Body of pancreas (tissue), 4 donors: ENCODE measurements at regions not wholly inside any gene's neighbourhood (a gene's known extent, or its start where the extent isn't known, plus 50 kb on each side); places are given as distances from the start of the nearest gene placed in this dataset.
"Not testable (repeated sequence)": the region's sequence is repeated elsewhere in the genome, so short reads cannot be mapped to it uniquely, and the experiment has no call there.

Source experiments
- ATAC-seq: fragments of 150-250 bp; one replicate; pipeline ENCODE4 v1.9.1; 2016
- DNase-seq, 4 donors: peaks; one replicate each; pipeline ENCODE4 v3.0.0-alpha.2; 2019
- H3K27ac ChIP-seq, 4 donors: fragments of 200-600 bp; sonication (generic); 1 replicate in 3 of 4; 2 replicates in 1 of 4; pipeline versions ENCODE4 v1.5.1 to v1.6.1; 2016 to 2019; ENCODE audit warnings: mild to moderate bottlenecking in 1 of 4, mixed read lengths in 1 of 4, moderate library complexity in 1 of 4
- H3K27me3 ChIP-seq, 2 donors: fragments of 200-600 bp; sonication (generic); one replicate each; pipeline ENCODE4 v1.6.0; 2016; ENCODE audit warnings: mild to moderate bottlenecking in 1 of 2
- H3K36me3 ChIP-seq, 2 donors: fragments of 200-600 bp; sonication (generic); replicated peaks in 1 of 2; 2 replicates each; pipeline ENCODE4 v1.5.1; 2016; ENCODE audit warnings: low read depth in 2 of 2; ENCODE audit not compliant: insufficient read depth in 1 of 2
- H3K4me1 ChIP-seq: fragments of 200-600 bp; sonication (generic); one replicate; pipeline ENCODE4 v1.6.0; 2016
- H3K4me3 ChIP-seq, 2 donors: fragments of 200-600 bp; sonication (generic); 1 replicate in 1 of 2; 2 replicates in 1 of 2; pipeline ENCODE4 v1.5.1; 2016 to 2019
- H3K9me3 ChIP-seq, 3 donors: fragments of 200-600 bp; sonication (generic); 1 replicate in 2 of 3; 2 replicates in 1 of 3; pipeline ENCODE4 v1.5.1; 2016
- CTCF ChIP-seq, 7 experiments: fragments of 450-650 bp in 4 of 7; fragments of 200-600 bp in 3 of 7; sonication (generic) in 3 of 7; IDR thresholded peaks; one replicate each; pipeline ENCODE4 v1.5.1; 2016 to 2019; ENCODE audit warnings: antibody characterized with exemption in 7 of 7
- POLR2A ChIP-seq, 3 donors: fragments of 450-650 bp; IDR thresholded peaks; one replicate each; pipeline ENCODE4 v1.6.1; 2016; ENCODE audit warnings: antibody characterized with exemption in 3 of 3, mild to moderate bottlenecking in 2 of 3
- WGBS, 2 donors: methylation state at CpG; one replicate each; pipeline ENCODE4 v1.1.5; 2017; 5-methylcytosine and 5-hydroxymethylcytosine counted together
- intact Hi-C: fragments of 100-400 bp; cut with DNase I; formaldehyde crosslinking; loops from one replicate; pipeline ENCODE4 v1.15.1; 2023

- 40 to 78% methylated on average over 1 of the region's 1 CpG for WGBS, 2 donors
- H3K4me1 ChIP-seq, result peaks cover 9% of the 10 kb centered on the region
- H3K36me3 ChIP-seq, result no peaks in the 10 kb centered on the region
- no peak overlapping the region for H3K27ac ChIP-seq
- DNase-seq (no peak), ATAC-seq (no peak)
- intact Hi-C loops, result no loop called here
- H3K4me3 ChIP-seq, result no peak overlapping the region
- no peak for TF ChIP-seq CTCF (IDR thresholded peaks at IDR 0.05)
- TF ChIP-seq POLR2A (IDR thresholded peaks at IDR 0.05), result no peak
- H3K9me3 ChIP-seq, result no peaks in the 10 kb centered on the region
- no peaks in the 10 kb centered on the region for H3K27me3 ChIP-seq
Measured at GRCh38 chr2:21230140-21230539, 106.4 kb downstream of the TDRD15 start.

GRCh38 chr2:21231985-21232384 lies 108.2 kb downstream of the TDRD15 start:
- Histone ChIP-seq H3K4me3 (no peak overlapping the region), H3K4me1 (peaks cover 9% of the 10 kb centered on the region), H3K36me3 (no peaks in the 10 kb centered on the region), H3K27me3 (no peaks in the 10 kb centered on the region), H3K9me3 (no peaks in the 10 kb centered on the region), H3K27ac (no peak overlapping the region)
- no peak for TF ChIP-seq CTCF (IDR thresholded peaks at IDR 0.05)
- TF ChIP-seq POLR2A (IDR thresholded peaks at IDR 0.05), result no peak
- ATAC-seq, result no peak
- intact Hi-C loops, result no loop called here
- DNase-seq, result no peak

- Histone ChIP-seq H3K9me3 (no peaks in the 10 kb centered on the region), H3K4me1 (peaks cover 9% of the 10 kb centered on the region), H3K27me3 (no peaks in the 10 kb centered on the region), H3K36me3 (no peaks in the 10 kb centered on the region), H3K4me3 (no peak overlapping the region), H3K27ac (no peak overlapping the region)
- WGBS, 2 donors, result 65 to 80% methylated on average over 3 of the region's 3 CpGs
- ATAC-seq, result no peak
- no peak for DNase-seq
- intact Hi-C loops, result no loop called here
- TF ChIP-seq CTCF (IDR thresholded peaks at IDR 0.05) (no peak), POLR2A (IDR thresholded peaks at IDR 0.05) (no peak)
Measured at GRCh38 chr2:21233194-21233593, 109.4 kb downstream of the TDRD15 start.

GRCh38 chr2:21234001-21234400 lies 110.2 kb downstream of the TDRD15 start:
- ATAC-seq (no peak), DNase-seq (no peak)
- TF ChIP-seq CTCF (IDR thresholded peaks at IDR 0.05) (no peak), POLR2A (IDR thresholded peaks at IDR 0.05) (no peak)
- Histone ChIP-seq H3K9me3 (no peaks in the 10 kb centered on the region), H3K36me3 (no peaks in the 10 kb centered on the region), H3K4me3 (no peak overlapping the region), H3K27ac (no peak overlapping the region), H3K4me1 (peaks cover 9% of the 10 kb centered on the region), H3K27me3 (no peaks in the 10 kb centered on the region)
- intact Hi-C loops, result no loop called here
- 51 to 66% methylated on average over 3 of the region's 3 CpGs for WGBS, 2 donors

- 39% methylated on average over 1 to 3 of the region's 3 CpGs for WGBS, 2 donors
- TF ChIP-seq POLR2A (IDR thresholded peaks at IDR 0.05), result no peak
- TF ChIP-seq CTCF (IDR thresholded peaks at IDR 0.05), result no peak
- no peaks in the 10 kb centered on the region for H3K9me3 ChIP-seq
- no peaks in the 10 kb centered on the region for H3K27me3 ChIP-seq
- peak in 1 of 4 donors; percentile 16 for DNase-seq
- no peaks in the 10 kb centered on the region for H3K36me3 ChIP-seq
- no peak overlapping the region for H3K27ac ChIP-seq
- peaks cover 9% of the 10 kb centered on the region for H3K4me1 ChIP-seq
- ATAC-seq, result no peak
- intact Hi-C loops, result no loop called here
- H3K4me3 ChIP-seq, result no peak overlapping the region
Measured at GRCh38 chr2:21234464-21235120, 110.8 kb downstream of the TDRD15 start.

GRCh38 chr2:21239749-21240148 lies 116.0 kb downstream of the TDRD15 start:
- 69 to 87% methylated on average over 1 of the region's 1 CpG for WGBS, 2 donors
- H3K27me3 ChIP-seq, DNase-seq, H3K27ac ChIP-seq, H3K9me3 ChIP-seq, H3K4me3 ChIP-seq, H3K36me3 ChIP-seq, H3K4me1 ChIP-seq, intact Hi-C loops, ATAC-seq: not testable (repeated sequence)
